HepG2 (cell line): ENCODE measurements at regions not wholly inside any gene's neighbourhood (a gene's known extent, or its start where the extent isn't known, plus 50 kb on each side); places are given as distances from the start of the nearest gene placed in this dataset.

Source experiments
- ARNT2 ChIP-seq: sonication (generic); formaldehyde crosslinking; IDR thresholded peaks from 2 replicates; pipeline ENCODE4 v1.8.0; 2022; ENCODE audit warnings: mild to moderate bottlenecking, low read depth, missing genetic modification reagents, moderate library complexity
- ERF ChIP-seq: IDR thresholded peaks from 2 replicates; pipeline ENCODE4 v1.6.1; 2018; ENCODE audit warnings: missing biosample characterization, missing genetic modification reagents
- ESRRA ChIP-seq: sonication (generic); formaldehyde crosslinking; IDR thresholded peaks from 2 replicates; pipeline ENCODE4 v1.5.1; 2020; ENCODE audit warnings: mild to moderate bottlenecking, low read depth, missing genetic modification reagents
- ETV5 ChIP-seq: IDR thresholded peaks from 2 replicates; pipeline ENCODE4 v1.6.1; 2018; ENCODE audit warnings: missing biosample characterization, missing genetic modification reagents, inconsistent platforms, borderline replicate concordance
- KDM4B ChIP-seq: sonication (generic); formaldehyde crosslinking; IDR thresholded peaks from 2 replicates; pipeline ENCODE4 v1.4.0; 2020; ENCODE audit warnings: missing genetic modification reagents
- MYC ChIP-seq: sonication (generic); formaldehyde crosslinking; IDR thresholded peaks from 2 replicates; pipeline ENCODE4 v1.9.0; 2021; ENCODE audit warnings: missing genetic modification reagents, borderline replicate concordance
- NAIF1 ChIP-seq: sonication (generic); formaldehyde crosslinking; IDR thresholded peaks from 2 replicates; pipeline ENCODE4 v1.5.0; 2020; ENCODE audit warnings: mild to moderate bottlenecking, missing genetic modification reagents, borderline replicate concordance
- NCOA2 ChIP-seq: sonication (generic); formaldehyde crosslinking; IDR thresholded peaks from 2 replicates; pipeline ENCODE4 v1.8.0; 2022; ENCODE audit warnings: inconsistent platforms
- NR3C1 ChIP-seq: sonication (generic); formaldehyde crosslinking; IDR thresholded peaks from 2 replicates; pipeline ENCODE4 v1.4.0; 2020; ENCODE audit warnings: missing genetic modification reagents
- PRDM4 ChIP-seq: sonication (generic); formaldehyde crosslinking; IDR thresholded peaks from 2 replicates; pipeline ENCODE4 v1.9.0; 2021; ENCODE audit warnings: missing genetic modification reagents, borderline replicate concordance
- SALL1 ChIP-seq: sonication (generic); formaldehyde crosslinking; IDR thresholded peaks from 2 replicates; pipeline ENCODE4 v1.8.0; 2022; ENCODE audit warnings: mild to moderate bottlenecking, missing genetic modification reagents
- SP1 ChIP-seq, 2 experiments: fragments of 450-650 bp in 1 of 2; sonication (generic) in 1 of 2; formaldehyde crosslinking in 1 of 2; IDR thresholded peaks; 2 replicates each; pipeline versions ENCODE4 v1.4.0 to v1.6.1; 2016 to 2020; ENCODE audit warnings: missing genetic modification reagents in 1 of 2
- TRAFD1 ChIP-seq: sonication (generic); formaldehyde crosslinking; IDR thresholded peaks from 2 replicates; pipeline ENCODE4 v1.5.1; 2020; ENCODE audit warnings: missing genetic modification reagents, mild to moderate bottlenecking, borderline replicate concordance
- ZNF10 ChIP-seq: sonication (generic); formaldehyde crosslinking; IDR thresholded peaks from 2 replicates; pipeline ENCODE4 v1.4.0; 2020; ENCODE audit warnings: mild to moderate bottlenecking, low read depth, missing genetic modification reagents, borderline replicate concordance
- ZNF44 ChIP-seq: sonication (generic); formaldehyde crosslinking; IDR thresholded peaks from 2 replicates; pipeline ENCODE4 v1.5.1; 2020; ENCODE audit warnings: mild to moderate bottlenecking, missing genetic modification reagents
- ZNF652 ChIP-seq: IDR thresholded peaks from 2 replicates; pipeline ENCODE4 v1.6.1; 2016; ENCODE audit warnings: low read depth, borderline replicate concordance
- ZSCAN21 ChIP-seq: sonication (generic); formaldehyde crosslinking; IDR thresholded peaks from 2 replicates; pipeline ENCODE4 v1.8.0; 2022; ENCODE audit warnings: mild to moderate bottlenecking, missing genetic modification reagents, moderate library complexity, borderline replicate concordance
- TF ChIP-seq, protein P1 (sequence below): sonication (generic); formaldehyde crosslinking; IDR thresholded peaks from 2 replicates; pipeline ENCODE4 v1.5.1; 2020; ENCODE audit warnings: mild to moderate bottlenecking, missing genetic modification reagents
- TF ChIP-seq, protein P2 (sequence below): sonication (generic); formaldehyde crosslinking; IDR thresholded peaks from 2 replicates; pipeline ENCODE4 v1.4.0; 2020; ENCODE audit warnings: missing genetic modification reagents, borderline replicate concordance

DNA sequence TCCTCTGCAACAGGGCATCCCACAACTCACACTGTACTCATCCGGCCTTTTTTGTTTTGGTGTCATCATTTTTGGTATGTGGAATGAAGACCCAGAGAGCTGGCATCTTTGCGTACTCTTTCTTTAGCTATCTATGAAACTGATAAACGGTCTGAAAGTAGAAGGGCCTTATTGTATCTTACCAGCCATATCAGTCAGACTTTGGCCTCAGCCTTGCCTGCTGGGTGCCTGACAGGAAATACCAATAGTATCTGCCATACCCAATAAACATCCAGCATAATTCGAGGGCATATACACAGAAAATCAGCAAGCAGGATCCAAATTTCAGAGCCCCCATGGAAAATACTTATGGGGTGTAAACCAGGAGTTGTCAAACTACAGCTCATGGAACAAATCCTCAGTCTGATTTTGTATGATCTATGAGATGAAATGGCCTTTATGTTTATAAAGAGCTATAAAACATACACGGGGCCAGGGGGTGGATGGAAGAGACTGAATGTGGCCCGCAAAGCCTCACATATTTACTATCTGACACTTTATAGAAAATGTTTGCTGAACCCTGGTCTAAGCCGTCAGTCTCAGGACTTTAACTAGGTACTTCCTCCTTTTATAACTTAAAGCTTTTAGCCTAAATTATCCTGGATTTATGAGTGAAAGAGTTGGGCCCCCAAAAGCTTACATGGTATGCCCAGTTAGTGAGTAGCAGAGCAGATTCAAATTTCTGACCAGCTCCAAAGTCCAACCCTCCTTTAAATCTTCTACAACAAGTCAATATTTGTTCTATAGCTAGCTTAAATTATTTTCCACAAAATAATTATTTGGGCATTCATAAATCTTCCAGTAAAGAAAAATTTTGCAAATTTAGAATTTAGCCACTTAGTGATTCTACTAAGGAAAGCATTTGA lies 308.0 kb upstream of the PUM3 start (continued):
- no peak for TF ChIP-seq SP1 (IDR thresholded peaks at IDR 0.05)
- TF ChIP-seq SP1 (CRISPR knock-in tag; IDR thresholded peaks at IDR 0.05) = no peak
- TF ChIP-seq, protein P1, sequence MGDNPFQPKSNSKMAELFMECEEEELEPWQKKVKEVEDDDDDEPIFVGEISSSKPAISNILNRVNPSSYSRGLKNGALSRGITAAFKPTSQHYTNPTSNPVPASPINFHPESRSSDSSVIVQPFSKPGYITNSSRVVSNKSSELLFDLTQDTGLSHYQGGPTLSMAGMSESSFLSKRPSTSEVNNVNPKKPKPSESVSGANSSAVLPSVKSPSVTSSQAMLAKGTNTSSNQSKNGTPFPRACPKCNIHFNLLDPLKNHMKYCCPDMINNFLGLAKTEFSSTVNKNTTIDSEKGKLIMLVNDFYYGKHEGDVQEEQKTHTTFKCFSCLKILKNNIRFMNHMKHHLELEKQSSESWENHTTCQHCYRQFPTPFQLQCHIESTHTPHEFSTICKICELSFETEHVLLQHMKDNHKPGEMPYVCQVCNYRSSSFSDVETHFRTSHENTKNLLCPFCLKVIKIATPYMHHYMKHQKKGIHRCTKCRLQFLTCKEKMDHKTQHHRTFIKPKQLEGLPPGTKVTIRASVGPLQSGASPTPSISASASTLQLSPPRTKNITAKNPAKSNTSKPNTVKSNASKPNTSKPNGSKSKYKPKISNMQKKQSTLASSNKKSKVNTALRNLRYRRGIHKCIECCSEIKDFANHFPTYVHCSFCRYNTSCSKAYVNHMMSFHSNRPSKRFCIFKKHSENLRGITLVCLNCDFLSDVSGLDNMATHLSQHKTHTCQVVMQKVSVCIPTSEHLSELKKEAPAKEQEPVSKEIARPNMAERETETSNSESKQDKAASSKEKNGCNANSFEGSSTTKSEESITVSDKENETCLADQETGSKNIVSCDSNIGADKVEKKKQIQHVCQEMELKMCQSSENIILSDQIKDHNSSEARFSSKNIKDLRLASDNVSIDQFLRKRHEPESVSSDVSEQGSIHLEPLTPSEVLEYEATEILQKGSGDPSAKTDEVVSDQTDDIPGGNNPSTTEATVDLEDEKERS (CRISPR knock-in tag) = 0 out of 2 replicates have a peak, but pooled peaks have one; percentile 50
- TF ChIP-seq ETV5 (CRISPR knock-in tag) = peak; percentile 82
- TF ChIP-seq ZNF44 (CRISPR knock-in tag) = no peak
- no peak for TF ChIP-seq ZNF10 (CRISPR knock-in tag)
- no peak for TF ChIP-seq NR3C1 (CRISPR knock-in tag)
- no peak for TF ChIP-seq KDM4B (CRISPR knock-in tag)
- TF ChIP-seq ARNT2 (CRISPR knock-in tag) = no peak
- no peak for TF ChIP-seq NAIF1
- no peak for TF ChIP-seq ESRRA
- TF ChIP-seq NCOA2 (CRISPR knock-in tag) = peak; percentile 78
- no peak for TF ChIP-seq PRDM4 (CRISPR knock-in tag)
- no peak for TF ChIP-seq MYC
- TF ChIP-seq, protein P2, sequence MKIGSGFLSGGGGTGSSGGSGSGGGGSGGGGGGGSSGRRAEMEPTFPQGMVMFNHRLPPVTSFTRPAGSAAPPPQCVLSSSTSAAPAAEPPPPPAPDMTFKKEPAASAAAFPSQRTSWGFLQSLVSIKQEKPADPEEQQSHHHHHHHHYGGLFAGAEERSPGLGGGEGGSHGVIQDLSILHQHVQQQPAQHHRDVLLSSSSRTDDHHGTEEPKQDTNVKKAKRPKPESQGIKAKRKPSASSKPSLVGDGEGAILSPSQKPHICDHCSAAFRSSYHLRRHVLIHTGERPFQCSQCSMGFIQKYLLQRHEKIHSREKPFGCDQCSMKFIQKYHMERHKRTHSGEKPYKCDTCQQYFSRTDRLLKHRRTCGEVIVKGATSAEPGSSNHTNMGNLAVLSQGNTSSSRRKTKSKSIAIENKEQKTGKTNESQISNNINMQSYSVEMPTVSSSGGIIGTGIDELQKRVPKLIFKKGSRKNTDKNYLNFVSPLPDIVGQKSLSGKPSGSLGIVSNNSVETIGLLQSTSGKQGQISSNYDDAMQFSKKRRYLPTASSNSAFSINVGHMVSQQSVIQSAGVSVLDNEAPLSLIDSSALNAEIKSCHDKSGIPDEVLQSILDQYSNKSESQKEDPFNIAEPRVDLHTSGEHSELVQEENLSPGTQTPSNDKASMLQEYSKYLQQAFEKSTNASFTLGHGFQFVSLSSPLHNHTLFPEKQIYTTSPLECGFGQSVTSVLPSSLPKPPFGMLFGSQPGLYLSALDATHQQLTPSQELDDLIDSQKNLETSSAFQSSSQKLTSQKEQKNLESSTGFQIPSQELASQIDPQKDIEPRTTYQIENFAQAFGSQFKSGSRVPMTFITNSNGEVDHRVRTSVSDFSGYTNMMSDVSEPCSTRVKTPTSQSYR = no peak
- TF ChIP-seq ERF (CRISPR knock-in tag) = no peak
- no peak for TF ChIP-seq TRAFD1 (CRISPR knock-in tag)
- peak; percentile 51; the same call in 1 of the 2 replicates for TF ChIP-seq SALL1 (CRISPR knock-in tag)
- TF ChIP-seq ZSCAN21 (CRISPR knock-in tag) = no peak
- no peak for TF ChIP-seq ZNF652 (CRISPR knock-in tag)
